Subcutaneous abdominal adipose tissue (tissue), 5 donors: ENCODE measurements at regions not wholly inside any gene's neighbourhood (a gene's known extent, or its start where the extent isn't known, plus 50 kb on each side); places are given as distances from the start of the nearest gene placed in this dataset.

Experiments
- H3K27ac ChIP-seq: one replicate; pipeline ENCODE4 v1.7.0; 2013; ENCODE audit warnings: low read depth, mild to moderate bottlenecking, inconsistent platforms, low read length, moderate library complexity
- H3K27me3 ChIP-seq, 5 donors: one replicate each; pipeline ENCODE4 v1.7.0; 2013; ENCODE audit warnings: low read length in 5 of 5, inconsistent platforms in 1 of 5; ENCODE audit not compliant: control insufficient read depth in 5 of 5, insufficient read depth in 4 of 5
- H3K36me3 ChIP-seq, 5 donors: one replicate each; pipeline ENCODE4 v1.7.0; 2013; ENCODE audit warnings: low read length in 5 of 5; ENCODE audit not compliant: control insufficient read depth in 5 of 5, insufficient read depth in 5 of 5
- H3K4me1 ChIP-seq, 5 donors: one replicate each; pipeline ENCODE4 v1.7.0; 2013; ENCODE audit warnings: low read length in 5 of 5, mild to moderate bottlenecking in 3 of 5, moderate library complexity in 1 of 5; ENCODE audit not compliant: control insufficient read depth in 5 of 5, insufficient read depth in 5 of 5
- H3K4me3 ChIP-seq, 5 donors: one replicate each; pipeline ENCODE4 v1.7.0; 2013; ENCODE audit warnings: low read length in 5 of 5, low read depth in 1 of 5
- H3K9ac ChIP-seq, 5 donors: one replicate each; pipeline ENCODE4 v1.7.0; 2013; ENCODE audit warnings: low read length in 5 of 5, mild to moderate bottlenecking in 4 of 5, moderate library complexity in 3 of 5
- H3K9me3 ChIP-seq, 5 donors: one replicate each; pipeline ENCODE4 v1.7.0; 2013; ENCODE audit warnings: low read length in 5 of 5; ENCODE audit not compliant: control insufficient read depth in 5 of 5
- donor health status: healthy.
- donor health status: healthy.
- donor health status: healthy.
- donor health status: healthy.
- donor health status: healthy.

DNA sequence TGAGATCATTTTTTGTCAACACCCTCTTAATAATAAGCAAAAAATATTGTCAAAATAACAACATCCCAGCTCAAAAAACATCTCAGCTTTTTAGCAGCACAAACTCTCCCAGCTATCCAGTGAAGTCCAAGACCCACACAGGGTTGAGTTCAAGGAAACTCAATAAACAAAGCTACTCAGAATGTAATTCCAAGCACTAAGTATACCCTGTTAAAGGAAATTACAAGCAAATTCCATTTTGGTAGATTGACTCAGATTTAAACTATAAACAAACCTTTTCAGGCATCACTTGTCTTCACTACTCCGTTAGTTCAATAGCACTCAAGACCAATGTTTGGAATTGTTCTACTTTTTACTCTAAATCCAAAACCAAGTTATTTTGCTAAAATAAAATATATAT lies 506.0 kb upstream of the INTU start:
- Histone ChIP-seq H3K36me3 (no peaks in the 10 kb centered on the region), H3K27ac (no peak overlapping the region), H3K9me3 (no peaks in the 10 kb centered on the region), H3K4me1 (no peaks in the 10 kb centered on the region), H3K4me3 (no peak overlapping the region), H3K9ac (no peak overlapping the region), H3K27me3 (no peaks in the 10 kb centered on the region)

DNA sequence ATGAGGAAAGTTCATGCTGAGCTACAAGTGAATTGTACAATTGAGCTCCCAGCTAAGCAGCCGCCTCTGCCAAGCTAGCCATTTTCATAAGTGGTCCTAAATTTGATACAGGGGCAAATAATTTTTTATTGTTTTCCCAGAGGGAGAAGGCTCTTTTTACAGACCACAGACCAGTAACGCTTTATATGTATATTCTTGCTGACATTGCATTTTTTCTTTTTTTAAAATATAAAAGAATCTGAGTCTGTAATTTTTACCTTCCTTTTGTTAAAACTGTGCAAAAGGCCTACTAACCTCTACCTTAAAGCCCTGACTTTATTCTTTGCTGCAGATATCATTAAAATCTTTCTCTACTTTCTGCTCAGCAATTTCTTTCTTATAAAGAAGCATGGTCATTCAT lies 501.2 kb upstream of the INTU start:
- Histone ChIP-seq H3K27ac (no peak overlapping the region), H3K9ac (no peak overlapping the region)

DNA sequence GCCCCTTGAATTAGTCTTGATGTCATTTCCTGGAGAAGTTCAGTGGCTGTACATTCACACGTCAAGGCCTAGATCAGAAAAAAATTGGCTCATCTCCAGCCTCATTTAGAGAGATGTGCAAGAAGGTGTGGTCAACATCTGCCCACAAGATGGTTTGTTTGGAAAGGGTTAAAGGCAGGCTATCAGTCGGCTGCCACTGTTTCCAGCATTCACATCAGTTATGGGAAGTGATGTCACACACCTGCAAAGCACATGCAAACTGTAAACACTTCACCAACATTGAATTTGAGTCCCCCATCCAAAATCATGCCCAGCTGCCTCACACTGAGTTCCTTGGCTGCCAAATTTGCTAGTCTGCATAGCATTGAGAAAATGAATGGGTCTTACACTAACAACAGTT lies 498.3 kb upstream of the INTU start:
- H3K9ac ChIP-seq = no peak overlapping the region
- H3K27ac ChIP-seq = no peak overlapping the region
- H3K36me3 ChIP-seq = no peaks in the 10 kb centered on the region
- no peak overlapping the region for H3K4me3 ChIP-seq
- H3K27me3 ChIP-seq = no peaks in the 10 kb centered on the region
- peaks cover 0 to 8% (median 0%) of the 10 kb centered on the region in 5 donors for H3K4me1 ChIP-seq
- H3K9me3 ChIP-seq = no peaks in the 10 kb centered on the region

More for the DNA sequence above, 501.2 kb upstream of the INTU start:
- no peaks in the 10 kb centered on the region for H3K36me3 ChIP-seq
- no peaks in the 10 kb centered on the region for H3K27me3 ChIP-seq
- no peaks in the 10 kb centered on the region for H3K4me1 ChIP-seq
- no peak overlapping the region for H3K4me3 ChIP-seq
- no peaks in the 10 kb centered on the region for H3K9me3 ChIP-seq

DNA sequence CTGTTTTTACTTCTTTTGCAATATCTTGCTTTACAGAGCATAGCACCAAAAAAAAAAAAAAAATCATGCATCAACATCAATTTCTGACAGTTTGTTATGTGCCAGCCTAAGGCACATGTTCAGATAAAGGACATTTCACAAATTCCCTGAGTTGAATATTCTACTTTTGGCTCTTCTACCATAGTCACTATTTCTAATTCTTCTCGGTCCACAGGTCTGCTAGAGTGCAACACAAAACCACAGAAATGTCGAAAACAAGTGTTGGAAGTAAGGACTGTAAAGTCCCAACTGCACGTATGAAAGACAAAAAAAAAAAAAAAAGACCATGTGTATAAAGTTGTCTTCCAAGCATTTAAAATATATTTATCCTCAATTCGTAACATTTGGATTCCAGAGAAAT lies 494.2 kb upstream of the INTU start:
- no peaks in the 10 kb centered on the region for H3K36me3 ChIP-seq
- no peaks in the 10 kb centered on the region for H3K27me3 ChIP-seq
- no peak overlapping the region for H3K27ac ChIP-seq
- H3K9ac ChIP-seq = no peak overlapping the region
- no peak overlapping the region for H3K4me3 ChIP-seq
- H3K9me3 ChIP-seq = no peaks in the 10 kb centered on the region
- peaks cover 0 to 17% (median 0%) of the 10 kb centered on the region in 5 donors for H3K4me1 ChIP-seq

DNA sequence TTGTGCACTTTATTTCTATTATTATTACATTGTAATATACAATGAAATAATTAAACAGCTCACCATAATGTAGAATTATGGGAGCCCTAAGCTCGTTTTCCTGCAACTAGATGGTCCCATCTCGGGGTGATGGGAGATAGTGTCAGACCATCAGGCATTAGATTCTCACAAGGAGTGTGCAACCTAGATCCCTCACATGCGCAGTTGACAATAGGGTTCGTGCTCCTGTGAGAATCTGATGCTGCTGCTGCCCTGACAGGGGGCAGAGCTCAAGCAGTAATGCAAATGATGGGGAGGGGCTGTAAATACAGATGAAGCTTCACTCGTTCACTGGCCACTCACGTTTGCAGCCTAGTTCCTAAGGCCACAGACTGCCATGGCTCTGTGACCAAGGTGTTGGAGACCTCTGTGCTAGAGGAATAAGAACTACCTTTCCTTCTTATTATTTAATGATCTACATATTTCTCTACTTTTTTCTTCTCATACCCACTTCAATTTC lies 492.9 kb upstream of the INTU start:
- no peak overlapping the region for H3K27ac ChIP-seq
- no peaks in the 10 kb centered on the region for H3K27me3 ChIP-seq
- H3K9me3 ChIP-seq = no peaks in the 10 kb centered on the region
- H3K4me1 ChIP-seq = peaks cover 0 to 22% (median 0%) of the 10 kb centered on the region in 5 donors
- no peak overlapping the region for H3K4me3 ChIP-seq
- H3K9ac ChIP-seq = no peak overlapping the region
- H3K36me3 ChIP-seq = no peaks in the 10 kb centered on the region

DNA sequence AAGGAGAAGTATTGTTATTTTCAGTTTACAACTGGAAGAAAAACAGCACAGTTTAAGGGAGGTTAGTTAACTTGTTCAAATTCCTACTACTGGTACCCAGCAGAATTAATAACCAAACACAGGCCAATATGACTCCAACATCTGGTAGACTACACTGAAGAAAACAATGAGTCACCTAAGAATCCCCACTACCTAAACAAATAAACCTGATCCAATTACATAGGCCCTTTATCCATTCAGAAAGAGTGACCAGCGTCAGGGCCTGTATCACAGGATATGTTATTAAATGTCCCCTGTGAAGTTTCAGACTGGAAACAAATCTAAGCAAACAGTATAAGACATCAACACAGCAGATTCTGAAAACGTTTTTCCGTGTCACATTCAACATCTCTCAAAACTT lies 492.5 kb upstream of the INTU start:
- Histone ChIP-seq H3K9me3 (no peaks in the 10 kb centered on the region), H3K27ac (no peak overlapping the region), H3K9ac (no peak overlapping the region), H3K36me3 (no peaks in the 10 kb centered on the region), H3K27me3 (no peaks in the 10 kb centered on the region), H3K4me3 (no peak overlapping the region), H3K4me1 (peaks cover 0 to 26% (median 5%) of the 10 kb centered on the region in 5 donors)

DNA sequence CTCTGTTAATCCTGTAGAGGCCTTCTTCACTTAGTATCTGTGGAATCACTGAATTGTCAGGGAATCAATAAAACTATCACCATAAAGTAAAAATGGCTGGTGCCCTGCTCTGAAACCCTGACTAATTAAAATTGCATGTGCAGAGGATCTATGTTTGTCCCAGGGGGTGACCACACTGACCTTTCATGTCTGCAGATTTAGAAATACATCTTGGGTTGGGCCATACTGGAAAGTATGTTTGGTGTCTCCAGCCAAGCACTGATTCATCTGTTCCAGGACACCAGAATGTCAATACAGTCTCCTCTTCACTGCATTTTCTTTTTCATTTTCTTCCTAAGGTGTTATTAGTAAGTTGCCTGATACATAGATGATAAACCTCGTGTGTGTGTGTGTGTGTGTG lies 490.9 kb upstream of the INTU start:
- Histone ChIP-seq H3K4me3 (no peak overlapping the region), H3K36me3 (no peaks in the 10 kb centered on the region), H3K9me3 (no peaks in the 10 kb centered on the region), H3K27ac (no peak overlapping the region), H3K9ac (no peak overlapping the region), H3K4me1 (peaks cover 0 to 32% (median 8%) of the 10 kb centered on the region in 5 donors), H3K27me3 (no peaks in the 10 kb centered on the region)

DNA sequence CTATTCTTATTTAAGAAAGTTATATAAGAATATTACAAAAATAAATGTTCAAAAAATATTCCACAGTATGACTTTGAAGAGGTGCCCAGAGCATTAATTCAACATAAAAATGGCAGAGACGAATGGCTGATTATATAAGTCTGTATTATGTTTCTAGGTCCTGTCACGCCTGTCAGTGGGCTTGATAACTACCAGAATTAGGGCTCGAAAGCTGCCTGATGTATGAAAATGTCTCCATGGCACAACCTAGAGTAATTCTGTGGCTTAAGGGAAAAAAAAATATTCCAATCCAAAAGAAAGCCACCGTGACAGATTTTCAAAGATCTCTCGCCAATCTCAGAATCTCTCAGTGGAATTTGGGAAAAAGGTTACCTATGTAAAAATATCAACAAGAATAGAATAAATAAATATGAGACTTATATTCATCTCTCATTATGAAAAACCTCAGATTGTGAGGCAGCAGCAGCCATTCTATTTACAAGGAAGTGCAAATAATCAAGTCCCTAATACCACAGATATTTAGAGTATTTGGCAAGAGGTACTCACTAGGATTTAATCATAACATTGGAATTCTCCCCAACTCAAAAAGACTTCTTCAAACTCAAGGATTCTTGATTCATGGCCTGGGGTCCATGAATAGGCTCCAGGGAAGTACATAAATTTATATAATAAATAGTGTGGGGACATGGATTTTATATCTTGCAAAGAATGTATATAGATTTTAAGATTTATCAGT lies 489.1 kb upstream of the INTU start:
- Histone ChIP-seq H3K27me3 (no peaks in the 10 kb centered on the region), H3K4me3 (no peak overlapping the region), H3K36me3 (no peaks in the 10 kb centered on the region), H3K27ac (no peak overlapping the region), H3K9ac (no peak overlapping the region), H3K4me1 (peaks cover 0 to 38% (median 13%) of the 10 kb centered on the region in 5 donors), H3K9me3 (no peaks in the 10 kb centered on the region)

DNA sequence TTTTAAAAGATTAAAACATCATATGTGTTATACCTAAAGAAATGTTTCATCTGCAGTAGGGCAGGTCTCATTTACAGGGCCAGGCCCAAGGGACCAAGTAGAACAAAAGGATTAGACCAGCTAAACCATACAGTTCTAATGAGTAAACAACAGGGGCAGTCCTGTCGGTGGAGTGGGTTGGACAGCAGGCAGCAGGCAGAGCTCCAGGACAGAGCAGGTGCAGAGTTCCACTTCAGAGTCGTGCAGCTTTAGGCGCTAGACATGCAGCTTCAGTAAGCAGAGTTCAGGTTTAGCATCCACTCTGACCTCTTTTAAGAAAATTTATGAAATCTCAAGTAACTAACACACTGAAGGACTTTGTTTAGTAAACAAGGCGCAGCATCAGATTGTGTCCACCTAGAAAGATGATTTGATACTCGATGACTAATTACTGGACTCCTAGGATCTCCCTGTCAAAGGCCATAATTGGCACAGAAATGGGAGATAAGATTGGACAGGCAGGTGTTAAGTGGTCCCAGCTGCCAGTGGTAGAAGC lies 487.7 kb upstream of the INTU start:
- H3K27me3 ChIP-seq = no peaks in the 10 kb centered on the region
- no peak overlapping the region for H3K9ac ChIP-seq
- H3K4me3 ChIP-seq = no peak overlapping the region
- no peaks in the 10 kb centered on the region for H3K36me3 ChIP-seq
- no peaks in the 10 kb centered on the region for H3K9me3 ChIP-seq
- H3K27ac ChIP-seq = no peak overlapping the region
- peaks cover 0 to 40% (median 13%) of the 10 kb centered on the region in 5 donors for H3K4me1 ChIP-seq

DNA sequence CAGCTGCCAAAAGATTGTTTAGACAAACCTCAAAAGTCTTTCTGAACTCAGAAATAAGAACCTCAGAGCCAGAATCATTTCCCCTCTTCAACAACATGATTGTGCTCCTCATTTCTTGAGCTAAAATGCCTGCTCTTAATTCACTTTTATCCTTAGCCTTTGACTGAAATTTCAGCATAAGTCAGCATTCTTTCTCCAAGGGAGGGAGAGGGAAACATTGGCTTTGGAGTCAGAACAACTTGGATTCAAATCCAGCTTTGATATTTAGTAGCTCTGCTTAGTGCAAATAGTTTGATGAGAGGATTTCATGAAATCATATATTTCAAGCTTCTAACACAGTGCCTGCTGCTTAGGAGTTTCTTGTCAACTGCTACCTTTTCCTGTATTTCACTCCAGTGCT lies 484.6 kb upstream of the INTU start:
- Histone ChIP-seq H3K36me3 (no peaks in the 10 kb centered on the region), H3K27me3 (no peaks in the 10 kb centered on the region), H3K4me1 (peaks cover 0 to 34% (median 13%) of the 10 kb centered on the region in 5 donors), H3K4me3 (no peak overlapping the region), H3K9ac (no peak overlapping the region), H3K9me3 (no peaks in the 10 kb centered on the region), H3K27ac (no peak overlapping the region)
